ENCODE measurements at regions not wholly inside any gene's neighbourhood (a gene's known extent, or its start where the extent isn't known, plus 50 kb on each side); places are given as distances from the start of the nearest gene placed in this dataset.

DNA sequence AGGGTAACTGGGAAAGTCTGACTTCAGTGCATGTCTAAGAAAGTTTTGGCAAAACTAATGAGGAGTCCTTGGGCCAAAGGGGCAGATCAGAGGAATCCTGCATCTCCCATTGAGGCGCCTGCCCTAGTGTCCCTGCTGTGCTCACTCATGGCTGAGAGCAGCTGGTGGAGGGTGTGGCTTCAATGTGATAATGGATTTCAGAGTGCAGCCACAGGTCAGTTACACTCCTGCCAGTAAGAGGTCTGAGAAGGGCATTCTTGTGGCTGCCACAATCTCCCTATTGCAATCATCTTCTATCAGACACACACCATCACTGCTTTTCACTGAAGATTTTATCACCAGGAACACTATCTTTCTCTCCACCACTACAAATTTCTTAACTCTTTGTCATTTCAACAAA is 457.1 kb downstream of the MID1IP1 start:
- in situ Hi-C loops (cut with HindIII; ENCODE audit: low sequenced_read_pairs), result no loop called here

DNA sequence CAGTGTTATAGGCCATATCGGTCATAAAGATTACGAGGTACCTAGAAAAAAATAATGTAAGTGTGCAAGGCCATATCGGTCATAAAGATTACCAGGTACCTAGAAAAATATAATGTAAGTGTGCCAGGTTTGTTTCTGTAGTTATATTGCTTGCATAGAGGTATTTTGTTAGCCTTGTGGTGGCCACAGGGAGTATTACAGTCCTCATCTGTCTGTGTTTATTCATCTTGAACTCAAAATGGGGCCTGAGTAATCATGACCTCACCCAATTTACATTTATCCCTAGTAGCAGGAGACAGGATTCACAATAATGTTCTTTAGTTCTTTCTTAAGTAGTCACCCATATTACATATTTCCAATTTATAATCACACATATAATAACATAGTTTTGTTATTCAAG is 459.7 kb downstream of the MID1IP1 start:
- no peak for DNase-seq (ENCODE audit: low read depth, low spot score)
- in situ Hi-C loops (cut with HindIII; ENCODE audit: low sequenced_read_pairs), result no loop called here
- no peak overlapping the region for H3K4me3 ChIP-seq (ENCODE audit: low read depth, low read length)
- TF ChIP-seq, protein P1, sequence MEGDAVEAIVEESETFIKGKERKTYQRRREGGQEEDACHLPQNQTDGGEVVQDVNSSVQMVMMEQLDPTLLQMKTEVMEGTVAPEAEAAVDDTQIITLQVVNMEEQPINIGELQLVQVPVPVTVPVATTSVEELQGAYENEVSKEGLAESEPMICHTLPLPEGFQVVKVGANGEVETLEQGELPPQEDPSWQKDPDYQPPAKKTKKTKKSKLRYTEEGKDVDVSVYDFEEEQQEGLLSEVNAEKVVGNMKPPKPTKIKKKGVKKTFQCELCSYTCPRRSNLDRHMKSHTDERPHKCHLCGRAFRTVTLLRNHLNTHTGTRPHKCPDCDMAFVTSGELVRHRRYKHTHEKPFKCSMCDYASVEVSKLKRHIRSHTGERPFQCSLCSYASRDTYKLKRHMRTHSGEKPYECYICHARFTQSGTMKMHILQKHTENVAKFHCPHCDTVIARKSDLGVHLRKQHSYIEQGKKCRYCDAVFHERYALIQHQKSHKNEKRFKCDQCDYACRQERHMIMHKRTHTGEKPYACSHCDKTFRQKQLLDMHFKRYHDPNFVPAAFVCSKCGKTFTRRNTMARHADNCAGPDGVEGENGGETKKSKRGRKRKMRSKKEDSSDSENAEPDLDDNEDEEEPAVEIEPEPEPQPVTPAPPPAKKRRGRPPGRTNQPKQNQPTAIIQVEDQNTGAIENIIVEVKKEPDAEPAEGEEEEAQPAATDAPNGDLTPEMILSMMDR (IDR thresholded peaks at IDR 0.05; ENCODE audit: low read depth, low read length), result no peak

More for the DNA sequence above, 457.1 kb downstream of the MID1IP1 start:
- TF ChIP-seq, protein P1 (IDR thresholded peaks at IDR 0.05; ENCODE audit: low read depth, low read length), result no peak
- H3K4me3 ChIP-seq (ENCODE audit: low read depth, low read length), result no peak overlapping the region
- DNase-seq (ENCODE audit: low read depth, low spot score), result no peak

DNA sequence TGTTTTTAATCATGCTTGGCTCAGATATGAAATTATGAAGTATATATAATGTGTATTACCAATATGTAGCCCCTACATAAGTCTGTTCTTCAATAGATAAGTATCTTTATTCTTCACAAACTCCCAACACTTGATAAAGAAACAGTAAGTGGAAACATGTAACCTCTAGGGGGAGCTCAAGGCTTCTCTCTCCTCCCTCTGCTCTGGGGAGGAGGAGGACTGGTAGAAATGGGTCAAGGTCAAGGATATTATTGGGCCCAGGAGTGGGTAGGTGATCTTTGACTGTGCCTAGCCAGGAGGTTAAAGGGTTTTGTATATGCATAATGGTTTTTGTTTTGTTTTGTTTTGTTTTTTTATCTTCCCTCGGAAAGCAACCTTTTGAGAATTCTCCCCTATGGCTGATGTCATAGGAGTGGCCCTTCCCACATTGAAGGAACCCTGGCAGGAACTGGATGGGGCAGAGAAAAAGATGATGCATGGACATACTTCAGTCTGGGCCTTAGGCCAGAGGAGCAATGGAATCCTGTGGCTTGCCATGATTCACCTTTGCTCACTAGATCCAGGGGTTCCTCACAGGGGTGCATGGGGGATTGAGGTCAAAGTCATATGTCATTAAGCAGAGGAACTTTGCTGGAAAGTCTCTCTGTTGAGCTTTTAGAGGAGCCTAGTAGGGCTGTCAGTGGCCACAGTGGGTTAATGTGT is 460.3 kb downstream of the MID1IP1 start:
- TF ChIP-seq, protein P1 (IDR thresholded peaks at IDR 0.05; ENCODE audit: low read depth, low read length), result peak; percentile 38
- peak; percentile 24 for DNase-seq (ENCODE audit: low read depth, low spot score)
- H3K4me3 ChIP-seq (ENCODE audit: low read depth, low read length), result no peak overlapping the region
- in situ Hi-C loops (cut with HindIII; ENCODE audit: low sequenced_read_pairs), result no loop called here

DNA sequence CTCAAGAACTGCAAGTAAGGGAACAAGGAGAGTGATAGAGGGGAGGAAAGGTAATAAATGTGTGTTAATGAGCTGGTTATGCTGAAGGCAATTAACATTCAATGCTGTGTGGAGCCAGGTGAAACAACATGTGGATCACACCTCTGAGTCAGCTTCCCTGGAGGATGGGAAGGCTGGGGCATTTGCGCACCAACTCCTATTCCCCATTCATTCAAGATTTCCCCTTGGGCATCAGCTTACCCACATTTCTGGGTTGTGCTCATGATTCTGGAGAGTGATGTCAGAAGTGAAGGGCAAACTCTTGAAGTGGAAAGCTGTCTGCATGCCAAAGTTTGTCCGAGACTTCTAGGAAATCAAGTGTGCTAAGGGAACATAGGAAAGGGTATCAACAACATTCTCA is 461.4 kb downstream of the MID1IP1 start:
- no peak overlapping the region for H3K4me3 ChIP-seq (ENCODE audit: low read depth, low read length)
- in situ Hi-C loops (cut with HindIII; ENCODE audit: low sequenced_read_pairs), result no loop called here
- TF ChIP-seq, protein P1 (IDR thresholded peaks at IDR 0.05; ENCODE audit: low read depth, low read length), result no peak
- no peak for DNase-seq (ENCODE audit: low read depth, low spot score)

DNA sequence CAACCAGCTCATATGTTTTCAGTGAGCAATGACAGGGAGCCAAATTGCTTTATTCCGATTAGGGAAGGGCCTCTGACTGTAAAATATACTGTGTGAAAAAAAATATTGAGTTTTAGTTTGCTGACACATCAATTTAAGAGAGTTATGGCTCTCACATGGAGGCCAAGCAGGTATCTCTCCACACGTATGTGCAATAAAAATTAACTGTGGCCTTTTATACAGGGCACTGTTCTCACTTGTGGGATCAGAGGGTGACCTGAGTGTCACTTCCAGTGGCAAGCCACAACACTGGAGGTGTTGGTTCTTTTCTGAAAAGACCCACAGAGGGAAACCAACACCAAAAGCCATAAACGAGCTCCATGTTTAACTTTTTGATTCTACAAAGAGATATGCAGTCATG is 462.8 kb downstream of the MID1IP1 start:
- in situ Hi-C loops (cut with HindIII; ENCODE audit: low sequenced_read_pairs), result no loop called here
- no peak for DNase-seq (ENCODE audit: low read depth, low spot score)
- H3K4me3 ChIP-seq (ENCODE audit: low read depth, low read length), result no peak overlapping the region
- TF ChIP-seq, protein P1 (IDR thresholded peaks at IDR 0.05; ENCODE audit: low read depth, low read length), result no peak

DNA sequence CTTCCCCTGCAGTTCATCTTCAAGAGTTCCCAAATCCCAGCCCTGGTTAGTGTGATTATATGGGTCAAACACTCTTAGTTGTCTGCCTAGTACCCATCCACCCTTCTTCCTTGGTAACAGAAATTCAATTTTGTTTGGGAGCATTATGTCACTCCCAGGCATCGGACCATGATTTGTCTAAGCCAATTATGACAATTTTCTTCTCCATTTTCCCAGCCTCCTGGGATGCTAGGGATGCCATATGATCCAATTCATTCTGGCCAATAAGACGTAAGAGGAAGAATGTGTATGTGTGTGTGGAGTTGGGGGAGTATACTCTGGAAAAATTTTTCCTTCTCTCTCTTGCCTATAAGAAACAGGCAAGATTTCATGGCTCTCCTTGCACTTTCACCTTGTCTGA is 465.9 kb downstream of the MID1IP1 start:
- H3K4me3 ChIP-seq (ENCODE audit: low read depth, low read length), result no peak overlapping the region
- in situ Hi-C loops (cut with HindIII; ENCODE audit: low sequenced_read_pairs), result no loop called here
- no peak for DNase-seq (ENCODE audit: low read depth, low spot score)
- TF ChIP-seq, protein P1 (IDR thresholded peaks at IDR 0.05; ENCODE audit: low read depth, low read length), result no peak
